GM21367 (cell line): ENCODE measurements at regions not wholly inside any gene's neighbourhood (a gene's known extent, or its start where the extent isn't known, plus 50 kb on each side); places are given as distances from the start of the nearest gene placed in this dataset.

Experiments used
- ATAC-seq: cut with Tn5 transposase; IDR thresholded peaks from one replicate; pipeline ENCODE4 v1.9.1; 2021; ENCODE audit not compliant: unreplicated experiment

DNA sequence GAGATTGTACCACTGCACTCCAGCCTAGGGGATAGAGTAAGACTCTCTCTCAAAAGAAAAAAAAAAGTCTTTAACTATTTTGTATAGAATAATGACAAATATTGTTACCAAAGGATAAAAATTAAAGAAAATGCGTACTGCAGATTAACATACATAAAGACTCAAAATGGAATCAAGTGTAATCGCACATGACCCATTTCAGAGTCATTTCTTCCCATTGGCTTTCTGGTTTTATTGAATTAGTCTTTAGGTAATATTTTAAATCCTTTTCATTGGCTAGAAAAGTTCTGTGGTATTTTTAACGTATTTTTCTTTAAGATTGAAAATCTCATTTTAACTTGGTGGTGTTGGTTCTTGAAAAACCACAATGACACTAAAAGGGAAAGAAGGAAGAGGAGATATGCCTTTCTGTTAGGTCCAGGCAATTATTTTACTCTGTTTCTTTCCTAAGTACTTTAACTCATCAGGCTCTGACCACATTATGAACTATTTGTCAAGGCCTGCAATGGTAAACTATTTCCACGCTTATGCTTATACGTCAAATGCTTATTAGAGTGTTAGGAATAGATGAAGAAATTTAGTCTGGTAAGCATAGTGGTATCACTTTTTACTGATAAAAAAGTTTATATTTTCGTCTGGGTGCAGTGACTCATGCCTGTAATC is 52.3 kb downstream of the PLEKHG1 start:
- ATAC-seq, result no peak

DNA sequence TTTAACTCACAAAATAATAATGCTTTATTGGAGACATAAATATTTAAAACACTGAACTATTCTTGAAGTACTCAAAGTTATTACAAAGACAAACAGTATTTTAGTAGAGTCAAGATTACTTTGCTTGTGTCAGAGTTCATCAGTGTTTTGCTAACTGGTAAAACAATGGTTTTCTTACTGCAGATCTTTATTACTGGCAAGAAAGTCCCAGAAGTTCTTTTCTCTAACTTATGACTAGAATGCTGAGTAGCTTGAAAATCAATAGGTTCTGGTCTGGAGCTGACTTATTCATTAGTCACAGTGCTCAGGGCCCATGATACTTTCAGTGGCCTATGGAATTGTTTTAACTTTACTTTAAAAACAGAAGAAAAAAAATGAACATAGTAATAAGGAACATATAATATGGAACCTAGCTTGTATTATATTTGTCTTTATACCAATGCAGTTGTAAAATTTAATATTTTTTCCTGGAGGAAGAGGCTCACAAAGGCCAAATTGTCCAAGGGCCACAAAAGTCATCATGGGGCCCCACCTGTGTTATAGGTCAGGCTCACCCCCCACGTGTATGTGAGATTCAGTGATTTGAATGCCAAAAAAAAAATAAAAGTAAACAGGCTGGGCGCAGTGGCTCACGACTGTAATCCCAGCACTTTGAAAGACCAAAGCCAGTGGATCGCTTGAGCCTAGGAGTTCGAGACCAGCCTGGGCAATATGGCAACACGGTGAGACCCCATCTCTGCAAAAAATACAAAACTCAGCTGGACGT is 53.3 kb downstream of the PLEKHG1 start:
- no peak for ATAC-seq

DNA sequence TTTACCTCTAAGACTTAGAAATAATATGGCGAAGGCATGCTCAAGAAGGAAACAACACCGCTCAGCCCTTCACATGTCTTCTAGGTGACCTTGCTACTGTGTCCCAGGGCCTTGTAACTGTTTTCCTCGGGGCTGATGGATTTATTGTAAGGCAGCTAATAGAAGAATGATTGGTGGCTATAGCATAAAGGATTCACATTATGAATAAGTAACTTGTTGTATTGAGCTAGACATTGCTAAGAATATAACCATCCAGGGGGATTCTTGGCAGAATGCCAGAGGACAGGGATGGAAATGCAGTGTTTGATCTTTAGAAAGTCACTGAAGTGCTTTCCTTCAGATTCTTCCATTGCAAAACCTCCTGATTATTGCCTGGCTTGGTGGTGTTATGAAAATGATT is 54.9 kb downstream of the PLEKHG1 start:
- ATAC-seq, result no peak

DNA sequence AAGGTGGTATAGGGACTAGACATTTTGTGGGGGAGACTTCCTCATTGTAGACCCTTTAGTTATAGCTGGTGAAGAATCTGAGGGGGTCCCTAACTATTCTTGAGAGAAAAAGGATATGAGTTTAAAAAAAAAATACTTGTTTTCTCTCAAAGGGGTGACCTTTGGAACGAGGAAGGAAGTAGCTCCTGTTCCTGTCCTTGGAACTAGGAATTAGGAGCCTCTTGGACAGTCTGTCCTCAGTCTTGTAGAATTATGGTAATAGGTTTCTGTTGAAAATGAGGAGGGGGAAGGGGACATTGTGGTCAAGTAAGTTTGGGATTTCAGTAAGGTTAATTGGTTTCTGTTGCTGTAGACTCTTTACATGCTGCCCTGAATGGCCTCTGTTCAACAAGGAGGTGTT is 56.5 kb downstream of the PLEKHG1 start:
- no peak for ATAC-seq

DNA sequence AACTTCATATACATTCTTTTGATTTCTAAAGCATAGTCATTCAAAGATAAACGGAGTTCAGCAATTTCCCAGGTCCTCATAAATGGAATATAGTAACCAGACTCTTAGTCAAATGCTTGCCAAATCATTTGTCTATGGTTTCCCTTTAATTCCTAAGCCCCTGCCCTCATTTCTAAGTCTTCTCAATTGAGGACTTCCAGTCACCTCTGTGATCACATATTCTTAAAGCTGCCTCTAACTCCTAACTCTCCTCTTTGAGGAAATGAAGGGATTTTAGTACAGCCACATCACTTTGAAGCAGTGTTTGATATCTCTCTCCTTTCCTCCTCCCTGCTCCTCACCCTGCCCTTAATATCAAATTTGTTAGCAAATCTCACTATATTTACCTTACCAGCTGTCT is 58.7 kb downstream of the PLEKHG1 start:
- ATAC-seq, result no peak

DNA sequence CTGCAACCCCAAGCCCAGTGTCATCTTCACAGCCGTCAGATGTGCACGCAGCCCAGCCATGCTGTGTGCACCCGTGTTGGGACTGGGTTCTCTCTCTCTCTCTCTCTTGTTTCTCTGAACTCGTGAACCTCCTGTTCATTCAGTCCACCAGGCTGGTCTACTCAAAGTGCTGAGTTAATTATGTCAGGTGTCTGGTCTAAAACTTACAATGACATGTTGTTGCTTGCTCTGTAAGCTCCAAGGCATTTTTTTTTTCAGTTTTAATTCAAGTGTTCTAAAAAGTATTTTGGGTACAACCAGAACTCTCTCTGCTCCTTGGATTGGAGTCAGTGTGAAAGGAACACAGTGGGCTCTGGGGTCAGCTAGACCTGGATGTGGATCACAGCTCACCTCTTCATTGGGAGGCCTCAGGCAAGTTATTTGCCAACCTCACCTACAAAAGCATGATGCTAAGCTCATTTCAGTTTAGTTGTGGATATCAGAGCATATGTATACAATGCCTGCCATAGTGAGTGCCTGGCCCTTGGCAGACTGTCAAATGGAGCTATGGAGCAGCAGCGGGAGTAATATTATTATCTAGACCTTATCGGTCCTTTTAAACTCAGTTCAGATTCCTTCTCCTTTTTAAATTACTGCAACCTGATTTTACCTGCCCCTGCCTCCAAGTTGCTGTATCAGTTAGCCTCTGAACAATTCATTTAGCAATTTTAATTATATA is 59.5 kb downstream of the PLEKHG1 start:
- ATAC-seq, result no peak

DNA sequence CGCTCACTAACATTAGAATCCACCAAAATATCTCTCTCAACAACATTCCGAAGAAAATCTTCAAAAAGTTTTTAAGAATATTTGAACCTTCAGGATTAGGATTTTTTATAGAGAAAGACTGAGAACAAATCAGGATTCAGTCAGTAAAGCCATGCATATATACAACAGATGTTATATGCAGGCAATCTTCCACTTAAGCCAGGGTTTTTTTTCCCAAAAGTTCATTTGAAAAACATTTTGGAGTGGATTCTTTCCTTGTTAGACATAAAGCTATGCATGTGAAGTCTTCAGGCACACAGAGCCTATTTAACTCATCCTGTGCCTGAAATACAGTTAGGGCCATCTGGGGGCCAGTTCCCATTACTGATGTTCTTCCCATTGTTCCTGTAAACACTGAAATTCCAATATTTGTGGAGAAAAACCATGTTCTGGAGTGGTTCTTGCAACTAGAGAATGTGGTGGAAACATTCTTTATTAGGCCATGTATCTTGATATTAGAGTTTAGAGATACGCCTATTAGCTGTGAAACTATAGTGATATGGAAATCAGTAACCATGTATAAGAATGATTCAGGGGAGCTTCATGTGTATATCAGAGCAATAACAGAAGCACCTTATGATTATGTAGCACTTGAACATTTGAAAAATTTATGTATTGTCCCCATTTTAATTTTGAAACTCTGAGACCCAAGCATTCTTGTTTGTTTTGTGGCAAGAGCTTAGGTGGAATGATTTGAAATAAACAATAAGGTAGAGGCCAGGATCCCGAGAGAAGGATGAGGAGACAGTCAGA is 61.7 kb downstream of the PLEKHG1 start:
- ATAC-seq, result no peak

DNA sequence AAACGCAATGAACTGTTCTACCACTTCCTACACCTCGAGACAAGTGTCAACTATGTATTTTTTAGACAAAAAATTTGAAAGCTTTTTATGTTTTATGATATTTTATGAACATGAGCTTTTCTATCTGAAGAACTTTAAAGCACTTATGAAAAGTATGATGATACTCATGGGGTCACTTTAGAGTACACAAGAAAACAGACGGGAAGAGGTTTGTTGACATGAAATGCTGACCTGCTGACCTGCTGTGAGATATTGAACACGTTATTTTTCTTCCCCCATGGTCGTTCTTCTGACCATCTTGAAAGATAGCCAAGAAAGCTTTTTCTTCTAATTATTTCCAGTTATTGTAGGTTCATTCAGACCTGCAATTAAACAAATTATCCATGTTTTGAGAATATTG is 63.1 kb downstream of the PLEKHG1 start:
- no peak for ATAC-seq

DNA sequence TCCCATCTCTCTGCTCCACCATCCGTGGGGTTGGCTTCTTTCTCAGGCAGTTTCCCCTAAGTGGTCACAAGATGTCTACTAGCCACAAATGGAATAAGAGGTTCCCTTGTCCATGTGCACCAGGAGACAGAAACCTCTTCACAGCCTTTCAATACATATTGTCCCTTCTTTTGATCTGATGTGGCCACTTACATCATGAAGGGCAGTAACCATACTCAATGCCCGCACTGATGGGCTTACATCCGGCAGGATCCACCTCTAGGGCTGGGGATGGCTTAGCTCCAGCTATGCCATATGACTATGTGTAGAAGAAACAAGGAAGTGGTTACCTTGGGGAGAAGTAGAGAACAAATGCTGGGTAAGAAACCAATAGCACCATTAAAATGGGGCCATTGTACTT is 64.4 kb downstream of the PLEKHG1 start:
- ATAC-seq, result no peak

DNA sequence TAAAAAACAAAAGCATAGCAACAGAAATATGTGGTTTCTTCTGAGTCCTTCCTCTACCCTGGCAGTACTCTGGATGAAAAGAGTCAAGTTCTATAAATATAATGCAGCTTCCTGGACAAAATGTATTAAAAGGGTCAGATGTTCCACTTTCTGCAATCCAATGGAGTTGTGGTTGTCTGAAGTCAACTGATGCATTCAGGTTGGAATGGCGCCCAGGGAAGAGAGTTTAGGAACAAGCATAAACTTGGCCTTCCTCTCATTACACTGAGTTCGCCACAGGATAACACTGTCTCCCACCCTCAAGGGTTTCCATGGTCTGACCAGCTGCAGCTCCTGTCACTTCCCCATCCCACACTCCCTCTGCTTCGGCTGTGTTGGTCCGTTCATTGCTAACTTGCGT is 66.4 kb downstream of the PLEKHG1 start:
- no peak for ATAC-seq

DNA sequence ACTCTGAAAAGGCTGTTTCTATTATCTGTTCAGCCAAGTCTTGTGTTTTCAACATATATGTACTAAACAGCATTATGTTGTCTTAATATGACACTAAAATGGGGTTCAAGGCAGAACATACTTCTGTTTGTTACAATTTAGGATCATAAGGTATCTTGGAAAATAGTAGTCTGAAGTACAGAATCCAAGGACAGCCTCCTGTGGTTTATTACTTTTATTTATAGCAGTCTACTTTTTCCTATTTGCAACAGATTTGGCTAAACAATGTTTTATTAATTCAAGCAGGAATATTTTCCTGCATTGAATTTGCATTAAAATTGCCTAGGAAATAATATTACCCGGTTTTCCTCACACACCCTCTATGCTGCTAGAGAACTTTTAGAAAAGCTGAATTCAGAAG is 67.7 kb downstream of the PLEKHG1 start:
- no peak for ATAC-seq

DNA sequence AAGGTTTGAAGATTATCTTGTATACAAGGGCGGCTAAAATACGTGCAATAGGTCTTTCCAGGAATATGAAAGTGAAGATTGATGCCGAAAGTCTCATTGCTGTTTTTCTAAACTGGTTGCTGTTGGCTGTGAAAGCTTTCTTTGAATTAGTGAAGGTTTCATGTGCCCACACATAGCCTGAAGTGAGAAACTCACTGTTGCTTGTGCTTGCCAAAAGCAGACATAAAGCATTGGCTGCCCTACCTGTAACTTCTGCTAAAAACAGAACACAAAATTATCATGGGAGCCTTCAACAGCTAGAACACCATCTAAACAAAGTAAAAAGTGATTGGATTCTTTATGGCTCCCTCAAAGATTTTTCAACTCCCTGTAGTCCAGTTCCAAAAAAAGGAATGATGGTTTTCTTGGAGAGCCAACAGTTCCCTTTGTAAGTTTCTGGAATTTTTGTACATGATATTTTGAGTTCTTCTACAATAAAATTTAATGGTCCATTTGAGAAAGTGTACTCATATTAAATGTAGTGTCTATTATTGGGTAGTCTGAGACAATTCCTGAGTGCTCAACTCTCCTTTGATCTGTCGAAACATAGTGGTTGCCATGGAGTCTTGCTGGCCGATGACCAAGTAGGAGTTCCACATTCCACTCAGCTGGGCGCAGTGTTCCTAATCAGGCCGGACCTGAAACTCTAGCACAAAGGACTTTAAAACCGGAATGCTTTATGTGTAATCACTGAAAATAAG is 68.5 kb downstream of the PLEKHG1 start:
- ATAC-seq, result no peak

DNA sequence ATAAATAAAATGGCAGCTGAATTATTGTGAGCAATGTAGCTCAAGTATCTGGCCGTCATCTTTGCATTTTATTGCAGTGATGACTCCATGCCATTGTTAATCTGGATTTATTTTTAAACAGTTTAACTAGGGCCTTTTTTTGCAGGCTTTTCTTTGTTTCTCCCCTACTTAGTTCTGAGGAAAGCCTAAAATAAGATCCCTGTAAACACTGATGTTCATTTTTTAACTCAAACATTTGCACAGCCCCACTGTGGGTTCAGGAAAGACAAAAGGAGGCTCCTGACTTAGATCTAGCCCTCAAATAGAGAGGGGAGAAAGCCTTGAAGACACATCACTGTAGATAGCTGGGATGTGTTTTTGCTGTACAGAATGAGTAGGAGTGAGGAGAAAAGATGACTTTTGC is 69.2 kb downstream of the PLEKHG1 start:
- ATAC-seq, result no peak

DNA sequence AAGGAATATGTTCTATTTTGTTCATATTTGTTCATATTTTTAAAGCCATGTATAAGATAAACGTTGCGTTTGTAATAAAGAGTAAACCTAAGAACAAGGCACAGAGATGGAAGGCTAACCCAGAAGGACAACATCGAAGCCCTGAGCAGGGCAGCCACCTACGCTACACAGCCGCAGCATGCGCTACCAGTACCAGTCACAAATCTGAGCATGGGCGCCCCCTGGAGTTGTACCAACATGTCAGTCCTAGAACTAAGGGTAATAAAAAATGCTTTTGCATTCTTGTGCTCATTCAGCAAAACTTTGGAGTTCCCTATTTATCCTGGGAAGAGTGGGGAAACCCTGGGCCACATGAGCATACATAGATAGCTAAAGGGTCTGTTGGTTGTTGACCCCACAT is 70.6 kb downstream of the PLEKHG1 start:
- no peak for ATAC-seq

DNA sequence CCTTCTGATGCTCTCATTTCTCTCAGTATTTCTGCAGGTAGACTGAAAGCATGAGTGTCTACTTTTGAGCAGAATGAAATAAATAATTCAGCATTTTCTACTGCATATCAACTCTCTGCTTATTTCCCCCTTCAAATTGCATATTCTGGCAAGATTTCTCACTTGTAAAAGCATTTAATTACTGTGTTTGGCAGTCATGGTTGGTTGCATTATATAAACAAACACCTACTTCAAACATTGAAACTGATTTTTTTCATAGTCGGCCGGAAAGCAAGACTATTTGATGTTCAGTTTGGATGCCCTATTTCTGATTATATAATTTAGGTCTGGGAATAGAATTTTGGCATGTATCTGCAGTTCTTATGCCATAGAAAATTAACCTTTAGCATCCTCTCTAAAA is 73.1 kb downstream of the PLEKHG1 start:
- no peak for ATAC-seq

DNA sequence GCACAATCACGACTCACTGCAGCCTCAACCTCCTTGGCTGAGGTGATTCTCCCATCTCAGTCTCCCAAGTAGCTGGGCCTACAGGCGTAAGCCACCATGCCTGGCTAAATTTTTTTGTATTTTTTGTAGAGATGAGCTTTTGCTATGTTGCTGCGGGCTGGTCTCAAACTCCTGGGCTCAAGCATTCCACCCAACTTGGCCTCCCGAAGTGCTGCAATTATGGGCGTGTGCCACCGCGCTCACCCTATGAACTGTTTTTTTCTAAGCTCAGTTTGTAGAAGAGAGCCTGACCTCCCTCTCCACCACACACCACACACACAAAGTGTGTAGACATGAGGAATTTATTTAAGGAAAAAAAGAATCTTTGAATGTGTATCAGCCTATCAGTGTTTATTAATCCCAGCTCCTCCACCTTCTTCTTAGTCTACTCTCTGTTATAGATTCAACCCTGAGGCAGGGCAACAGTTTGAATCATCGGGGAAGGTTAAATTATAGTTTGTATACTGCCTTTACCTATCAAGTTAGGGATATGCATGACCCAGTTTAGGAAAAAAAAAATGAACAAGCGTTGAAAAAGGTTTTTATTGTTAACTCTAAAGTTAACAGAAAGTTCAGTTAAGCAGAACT is 74.1 kb downstream of the PLEKHG1 start:
- ATAC-seq, result no peak

DNA sequence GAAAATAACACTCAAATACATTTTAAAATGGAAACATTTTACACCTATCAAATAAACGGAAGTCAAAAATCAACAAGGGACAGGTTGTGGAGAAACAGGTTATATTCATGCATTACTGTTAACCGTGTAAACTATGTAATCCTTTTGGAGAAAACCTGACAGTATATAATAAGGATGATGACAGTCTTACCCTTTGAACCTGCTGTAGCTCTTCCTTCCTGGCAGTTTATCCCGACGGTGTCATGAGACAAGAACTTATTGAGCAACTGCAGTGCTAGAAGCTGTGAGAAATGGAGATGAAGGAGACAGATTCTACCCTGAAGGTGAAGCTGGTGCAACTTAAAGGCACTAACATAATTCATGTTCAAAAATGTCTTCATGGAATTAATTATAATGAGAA is 76.7 kb downstream of the PLEKHG1 start:
- no peak for ATAC-seq

DNA sequence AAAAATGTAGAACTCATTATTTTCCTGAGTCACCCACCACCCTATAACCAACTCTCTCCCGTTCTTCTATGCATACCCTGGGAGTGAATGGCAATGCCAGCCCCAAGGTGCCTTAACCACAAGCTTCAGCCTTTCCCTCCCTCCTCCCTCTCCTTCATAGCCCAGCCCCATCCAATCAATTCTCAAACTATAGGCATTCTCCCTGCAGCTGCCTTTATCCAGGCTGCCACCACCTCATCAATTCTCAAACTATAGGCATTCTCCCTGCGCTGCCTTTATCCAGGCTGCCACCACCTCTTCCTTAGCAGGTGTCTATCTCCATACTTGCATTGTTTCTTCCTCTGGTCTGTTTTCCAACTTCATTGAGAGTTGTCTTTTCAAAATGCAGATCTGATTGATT is 77.1 kb downstream of the PLEKHG1 start:
- no peak for ATAC-seq

DNA sequence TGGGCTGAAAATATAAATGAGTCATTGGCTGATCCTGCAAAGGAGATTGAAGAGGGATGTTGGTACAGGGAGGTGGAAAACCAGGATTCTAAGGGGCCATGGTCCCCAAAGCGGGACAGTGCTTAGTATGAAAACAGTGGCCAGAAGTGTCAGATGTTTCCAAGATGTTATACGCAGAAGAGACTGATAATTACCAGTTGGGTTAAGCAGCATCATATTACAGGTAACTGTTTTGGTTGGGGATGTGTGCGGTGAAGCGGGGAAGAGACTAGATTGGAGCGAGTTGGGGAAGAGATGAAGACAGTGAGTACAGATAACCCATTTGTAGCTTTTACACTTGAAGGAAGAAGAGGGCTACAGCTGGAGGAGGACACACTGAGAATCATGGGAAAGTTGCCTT is 80.8 kb downstream of the PLEKHG1 start:
- ATAC-seq, result no peak
